Ovary (tissue), 3 donors: ENCODE measurements at regions not wholly inside any gene's neighbourhood (a gene's known extent, or its start where the extent isn't known, plus 50 kb on each side); places are given as distances from the start of the nearest gene placed in this dataset.

Experiments used
- CTCF ChIP-seq, 3 donors: fragments of 450-650 bp in 2 of 3; fragments of 200-600 bp in 1 of 3; IDR thresholded peaks; one replicate each; pipeline versions ENCODE4 v1.5.1 to v1.8.0; 2016 to 2022; ENCODE audit warnings: antibody characterized with exemption in 3 of 3, mild to moderate bottlenecking in 1 of 3
- EP300 ChIP-seq: sonication (generic); formaldehyde crosslinking; IDR thresholded peaks from one replicate; pipeline ENCODE4 v1.6.1; 2017; ENCODE audit warnings: antibody characterized with exemption
- POLR2A ChIP-seq: fragments of 450-650 bp; IDR thresholded peaks from one replicate; pipeline ENCODE4 v1.6.1; 2017; ENCODE audit warnings: antibody characterized with exemption, mild to moderate bottlenecking, moderate library complexity
- donor health status: DM: no; HTN: no; CAD: no.

GRCh38 chrX:10930151-10930550 is 181.0 kb upstream of the HCCS start:
- TF ChIP-seq CTCF (IDR thresholded peaks at IDR 0.05) (no peak), POLR2A (no peak), EP300 (no peak)
